Lower lobe of right lung (tissue), 2 donors: ENCODE measurements at regions not wholly inside any gene's neighbourhood (a gene's known extent, or its start where the extent isn't known, plus 50 kb on each side); places are given as distances from the start of the nearest gene placed in this dataset.
"Not testable (repeated sequence)": the region's sequence is repeated elsewhere in the genome, so short reads cannot be mapped to it uniquely, and the experiment has no call there.

Experiments
- ATAC-seq, 2 donors: fragments of 200-7000 bp; cut with Tn5 transposase; one replicate each; pipeline ENCODE4 v1.9.1; 2020 to 2022; ENCODE audit warnings: mild to moderate bottlenecking in 2 of 2, moderate library complexity in 2 of 2
- DNase-seq: peaks from one replicate; pipeline ENCODE4 v3.0.0-alpha.2; 2020
- H3K27ac ChIP-seq: fragments of 200-600 bp; one replicate; pipeline ENCODE4 v1.8.0; 2022
- H3K27me3 ChIP-seq: fragments of 200-600 bp; one replicate; pipeline ENCODE4 v1.8.0; 2022; ENCODE audit warnings: low read depth
- H3K36me3 ChIP-seq: fragments of 200-600 bp; one replicate; pipeline ENCODE4 v1.8.0; 2022; ENCODE audit warnings: mild to moderate bottlenecking
- H3K4me1 ChIP-seq: fragments of 200-600 bp; one replicate; pipeline ENCODE4 v1.8.0; 2022
- H3K4me3 ChIP-seq: fragments of 200-600 bp; one replicate; pipeline ENCODE4 v1.8.0; 2022; ENCODE audit warnings: mild to moderate bottlenecking
- H3K9me3 ChIP-seq: fragments of 200-600 bp; one replicate; pipeline ENCODE4 v1.8.0; 2022
- intact Hi-C: fragments of 100-400 bp; cut with DNase I; formaldehyde crosslinking; loops from one replicate; pipeline ENCODE4 v1.11.0; 2022
- TF ChIP-seq, protein P1 (sequence below): fragments of 200-600 bp; IDR thresholded peaks from one replicate; pipeline ENCODE4 v1.8.0; 2022; ENCODE audit warnings: antibody characterized with exemption, mild to moderate bottlenecking
- donor health status: DM: no; HTN: yes; CAD: no; lungs with severe emphysema.

DNA sequence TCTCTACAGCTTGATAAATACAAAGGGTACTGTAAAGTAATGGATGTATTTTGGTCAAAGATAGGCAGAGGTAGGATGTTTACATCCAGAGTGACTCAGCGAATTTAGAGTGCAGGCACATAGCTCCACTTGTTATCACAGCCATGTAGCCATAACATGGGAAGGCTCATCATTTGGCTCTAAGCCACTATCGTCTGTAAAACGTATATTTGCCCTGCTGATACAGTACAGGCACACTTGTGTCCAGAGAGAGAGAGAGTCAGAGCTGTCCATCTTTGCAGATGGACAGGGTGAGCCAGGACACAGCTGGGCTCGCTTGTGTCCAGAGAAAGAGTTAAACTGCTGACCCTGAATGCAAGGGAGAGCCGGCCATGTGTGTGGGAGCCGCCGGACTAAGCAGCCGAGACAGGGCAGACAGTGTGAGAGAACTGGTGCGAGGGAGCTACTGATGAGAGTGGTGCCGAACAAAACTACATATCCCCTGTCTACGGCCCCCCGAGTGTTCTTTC lies 619.0 kb downstream of the DOK5 start:
- no peak overlapping the region for H3K4me3 ChIP-seq
- no peaks in the 10 kb centered on the region for H3K36me3 ChIP-seq
- intact Hi-C loops, result no loop called here
- H3K27me3 ChIP-seq, result no peaks in the 10 kb centered on the region
- H3K4me1 ChIP-seq, result no peaks in the 10 kb centered on the region
- TF ChIP-seq, protein P1, sequence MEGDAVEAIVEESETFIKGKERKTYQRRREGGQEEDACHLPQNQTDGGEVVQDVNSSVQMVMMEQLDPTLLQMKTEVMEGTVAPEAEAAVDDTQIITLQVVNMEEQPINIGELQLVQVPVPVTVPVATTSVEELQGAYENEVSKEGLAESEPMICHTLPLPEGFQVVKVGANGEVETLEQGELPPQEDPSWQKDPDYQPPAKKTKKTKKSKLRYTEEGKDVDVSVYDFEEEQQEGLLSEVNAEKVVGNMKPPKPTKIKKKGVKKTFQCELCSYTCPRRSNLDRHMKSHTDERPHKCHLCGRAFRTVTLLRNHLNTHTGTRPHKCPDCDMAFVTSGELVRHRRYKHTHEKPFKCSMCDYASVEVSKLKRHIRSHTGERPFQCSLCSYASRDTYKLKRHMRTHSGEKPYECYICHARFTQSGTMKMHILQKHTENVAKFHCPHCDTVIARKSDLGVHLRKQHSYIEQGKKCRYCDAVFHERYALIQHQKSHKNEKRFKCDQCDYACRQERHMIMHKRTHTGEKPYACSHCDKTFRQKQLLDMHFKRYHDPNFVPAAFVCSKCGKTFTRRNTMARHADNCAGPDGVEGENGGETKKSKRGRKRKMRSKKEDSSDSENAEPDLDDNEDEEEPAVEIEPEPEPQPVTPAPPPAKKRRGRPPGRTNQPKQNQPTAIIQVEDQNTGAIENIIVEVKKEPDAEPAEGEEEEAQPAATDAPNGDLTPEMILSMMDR, result no peak
- H3K9me3 ChIP-seq, result no peaks in the 10 kb centered on the region
- H3K27ac ChIP-seq, result no peak overlapping the region
- no peak for ATAC-seq
- DNase-seq, result no peak

DNA sequence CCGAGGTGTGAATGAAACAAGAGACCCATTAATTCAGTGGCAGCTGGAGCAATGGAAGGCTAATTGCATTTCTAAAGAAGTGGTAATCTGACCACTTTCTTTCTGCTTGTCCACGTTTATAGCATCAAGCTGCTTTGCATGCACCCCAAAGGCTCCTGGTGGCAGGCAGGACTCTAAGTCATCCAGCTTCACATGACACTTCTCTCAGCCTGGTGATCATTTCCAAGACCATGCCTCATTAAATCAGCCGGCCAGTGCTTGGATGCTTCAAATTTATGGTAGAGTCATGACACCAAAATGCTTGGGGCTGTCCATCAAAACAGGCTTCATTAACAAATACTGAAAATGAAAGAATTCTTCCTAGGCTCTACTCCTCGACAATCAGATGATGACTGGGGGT lies 614.9 kb downstream of the DOK5 start:
- Histone ChIP-seq H3K36me3 (no peaks in the 10 kb centered on the region), H3K4me1 (no peaks in the 10 kb centered on the region), H3K27me3 (no peaks in the 10 kb centered on the region), H3K9me3 (no peaks in the 10 kb centered on the region), H3K27ac (no peak overlapping the region), H3K4me3 (no peak overlapping the region)
- ATAC-seq, result no peak
- intact Hi-C loops, result no loop called here
- TF ChIP-seq, protein P1, result no peak
- no peak for DNase-seq

DNA sequence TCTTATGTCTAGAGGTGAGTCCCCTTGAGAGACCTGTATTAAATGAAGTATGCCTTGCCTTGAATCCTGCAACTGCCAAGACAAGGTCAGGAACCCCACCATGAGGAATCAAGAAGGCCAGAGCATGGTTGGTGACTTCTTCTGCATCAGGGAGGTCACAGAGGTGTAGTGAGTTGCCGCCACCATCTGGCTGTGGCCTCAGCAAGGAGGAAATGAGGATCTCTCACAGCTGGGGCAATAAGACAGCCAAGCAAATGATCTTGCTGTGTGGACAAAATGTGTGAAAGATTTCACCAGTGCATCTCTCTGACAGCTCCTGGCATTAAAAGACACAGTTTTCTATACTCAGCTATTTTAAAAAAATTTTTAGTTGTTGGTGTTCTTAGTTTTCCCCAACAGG lies 611.0 kb downstream of the DOK5 start:
- intact Hi-C loops, result no loop called here
- H3K4me1 ChIP-seq, result no peaks in the 10 kb centered on the region
- H3K36me3 ChIP-seq, result no peaks in the 10 kb centered on the region
- no peak for ATAC-seq
- no peaks in the 10 kb centered on the region for H3K27me3 ChIP-seq
- no peak overlapping the region for H3K27ac ChIP-seq
- TF ChIP-seq, protein P1, result no peak
- no peak overlapping the region for H3K4me3 ChIP-seq
- no peak for DNase-seq
- no peaks in the 10 kb centered on the region for H3K9me3 ChIP-seq

DNA sequence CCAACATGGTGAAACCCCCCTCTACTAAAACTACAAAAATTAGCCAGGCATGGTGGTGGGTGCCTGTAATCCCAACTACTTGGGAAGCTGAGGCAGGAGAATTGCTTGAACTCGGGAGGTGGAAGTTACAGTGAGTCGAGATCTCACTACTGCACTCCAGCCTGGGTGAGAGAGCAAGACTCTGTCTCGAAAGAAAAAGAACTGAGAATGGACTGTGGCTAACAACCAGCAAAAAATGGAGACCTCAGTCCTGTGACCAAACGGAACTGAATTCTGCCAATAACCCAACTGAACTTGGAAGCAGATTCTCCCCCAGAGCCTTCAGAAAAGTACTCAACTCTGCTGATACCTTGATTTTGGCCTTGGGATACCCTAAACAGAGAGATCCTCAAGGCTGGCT lies 604.5 kb downstream of the DOK5 start:
- TF ChIP-seq, protein P1, result no peak
- no peak for ATAC-seq
- intact Hi-C loops, result no loop called here

DNA sequence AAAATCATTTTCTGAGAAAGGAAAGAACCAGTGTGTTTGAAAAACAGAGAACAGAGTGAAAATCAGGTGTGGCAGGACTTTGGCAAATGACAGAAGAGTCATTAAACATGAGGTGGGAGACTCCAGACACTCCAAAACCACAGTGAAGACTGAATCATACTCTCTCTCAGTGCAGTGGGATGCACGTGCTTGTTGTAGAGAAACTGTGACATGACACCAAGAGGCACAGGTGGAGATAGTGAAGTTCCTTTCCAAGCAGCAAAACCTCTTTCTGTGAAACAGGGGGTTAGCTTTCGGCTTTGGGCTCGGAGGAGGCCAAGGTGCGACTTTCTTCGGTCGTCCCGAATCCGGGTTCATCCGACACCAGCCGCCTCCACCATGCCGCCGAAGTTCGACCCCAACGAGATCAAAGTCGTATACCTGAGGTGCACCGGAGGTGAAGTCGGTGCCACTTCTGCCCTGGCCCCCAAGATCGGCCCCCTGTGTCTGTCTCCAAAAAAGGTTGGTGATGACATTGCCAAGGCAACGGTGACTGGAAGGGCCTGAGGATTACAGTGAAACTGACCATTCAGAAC lies 599.0 kb downstream of the DOK5 start:
- H3K4me3 ChIP-seq, H3K4me1 ChIP-seq, H3K27ac ChIP-seq, H3K36me3 ChIP-seq, H3K9me3 ChIP-seq, ATAC-seq, H3K27me3 ChIP-seq, intact Hi-C loops, DNase-seq: not testable (repeated sequence)

More for the DNA sequence above, 604.5 kb downstream of the DOK5 start:
- H3K36me3 ChIP-seq, result no peaks in the 10 kb centered on the region
- no peaks in the 10 kb centered on the region for H3K27me3 ChIP-seq
- H3K4me1 ChIP-seq, result no peaks in the 10 kb centered on the region
- H3K4me3 ChIP-seq, result no peak overlapping the region
- no peaks in the 10 kb centered on the region for H3K9me3 ChIP-seq
- no peak overlapping the region for H3K27ac ChIP-seq
- DNase-seq, result no peak

DNA sequence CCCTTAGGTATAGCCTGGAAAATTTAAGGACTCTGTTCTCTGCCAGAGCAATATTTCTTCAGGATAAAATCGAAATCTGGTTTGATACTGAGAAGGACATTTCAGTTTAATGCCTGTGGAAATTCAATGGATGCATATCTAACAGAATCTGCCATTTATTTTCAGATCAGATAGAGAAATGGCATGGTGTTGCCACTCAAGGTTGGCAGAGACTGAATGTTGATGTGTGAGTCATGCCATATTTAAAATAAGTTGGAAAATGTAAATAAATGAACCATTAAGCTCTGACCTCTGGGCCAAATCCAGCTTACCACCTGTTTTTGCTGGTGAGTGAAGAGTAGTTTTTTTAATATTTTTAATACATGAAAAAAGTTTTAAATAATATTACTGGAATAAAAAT lies 594.6 kb downstream of the DOK5 start:
- DNase-seq, result no peak
- Histone ChIP-seq H3K4me1 (no peaks in the 10 kb centered on the region), H3K36me3 (no peaks in the 10 kb centered on the region), H3K27ac (no peak overlapping the region), H3K4me3 (no peak overlapping the region), H3K27me3 (no peaks in the 10 kb centered on the region), H3K9me3 (no peaks in the 10 kb centered on the region)
- intact Hi-C loops, result no loop called here
- TF ChIP-seq, protein P1, result no peak
- ATAC-seq, result no peak
